Erythroblast (primary cell): ENCODE measurements at regions not wholly inside any gene's neighbourhood (a gene's known extent, or its start where the extent isn't known, plus 50 kb on each side); places are given as distances from the start of the nearest gene placed in this dataset.

Experiments
- GATA1 ChIP-seq: IDR thresholded peaks from 2 replicates; pipeline ENCODE4 v1.6.1; 2011; ENCODE audit warnings: low read depth, mild to moderate bottlenecking, control low read depth, low read length, moderate library complexity
- POLR2A ChIP-seq: IDR thresholded peaks from 2 replicates; pipeline ENCODE4 v1.6.1; 2011; ENCODE audit warnings: mild to moderate bottlenecking, low read length

GRCh38 chr18:67142604-67143003 is 373.9 kb downstream of the DSEL start:
- TF ChIP-seq POLR2A: no peak
- TF ChIP-seq GATA1: no peak
